ENCODE measurements at regions not wholly inside any gene's neighbourhood (a gene's known extent, or its start where the extent isn't known, plus 50 kb on each side); places are given as distances from the start of the nearest gene placed in this dataset.

DNA sequence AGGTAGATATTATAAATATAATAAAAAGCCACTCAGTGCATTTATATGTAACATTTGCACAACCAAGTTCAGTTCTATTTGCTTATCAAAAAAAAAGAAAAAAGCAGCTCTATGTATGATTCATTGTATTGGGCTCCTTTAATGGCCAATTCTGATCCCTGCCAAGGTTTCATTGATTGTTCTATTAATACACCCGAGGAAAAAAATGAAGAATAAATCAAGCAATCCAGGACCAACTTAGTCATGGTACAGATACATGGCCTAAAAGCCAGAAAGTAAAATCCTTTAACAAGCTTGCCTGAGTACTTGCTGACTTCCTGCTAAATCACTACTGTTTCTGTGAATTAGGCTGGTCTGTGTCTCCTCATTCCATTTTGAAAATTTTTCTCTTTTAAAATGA, 77.6 kb upstream of the PCDH7 start:
- TF ChIP-seq, protein P1, sequence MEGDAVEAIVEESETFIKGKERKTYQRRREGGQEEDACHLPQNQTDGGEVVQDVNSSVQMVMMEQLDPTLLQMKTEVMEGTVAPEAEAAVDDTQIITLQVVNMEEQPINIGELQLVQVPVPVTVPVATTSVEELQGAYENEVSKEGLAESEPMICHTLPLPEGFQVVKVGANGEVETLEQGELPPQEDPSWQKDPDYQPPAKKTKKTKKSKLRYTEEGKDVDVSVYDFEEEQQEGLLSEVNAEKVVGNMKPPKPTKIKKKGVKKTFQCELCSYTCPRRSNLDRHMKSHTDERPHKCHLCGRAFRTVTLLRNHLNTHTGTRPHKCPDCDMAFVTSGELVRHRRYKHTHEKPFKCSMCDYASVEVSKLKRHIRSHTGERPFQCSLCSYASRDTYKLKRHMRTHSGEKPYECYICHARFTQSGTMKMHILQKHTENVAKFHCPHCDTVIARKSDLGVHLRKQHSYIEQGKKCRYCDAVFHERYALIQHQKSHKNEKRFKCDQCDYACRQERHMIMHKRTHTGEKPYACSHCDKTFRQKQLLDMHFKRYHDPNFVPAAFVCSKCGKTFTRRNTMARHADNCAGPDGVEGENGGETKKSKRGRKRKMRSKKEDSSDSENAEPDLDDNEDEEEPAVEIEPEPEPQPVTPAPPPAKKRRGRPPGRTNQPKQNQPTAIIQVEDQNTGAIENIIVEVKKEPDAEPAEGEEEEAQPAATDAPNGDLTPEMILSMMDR (conservative IDR thresholded peaks at IDR 0.05): no peak
- no peak overlapping the region for H3K27ac ChIP-seq

DNA sequence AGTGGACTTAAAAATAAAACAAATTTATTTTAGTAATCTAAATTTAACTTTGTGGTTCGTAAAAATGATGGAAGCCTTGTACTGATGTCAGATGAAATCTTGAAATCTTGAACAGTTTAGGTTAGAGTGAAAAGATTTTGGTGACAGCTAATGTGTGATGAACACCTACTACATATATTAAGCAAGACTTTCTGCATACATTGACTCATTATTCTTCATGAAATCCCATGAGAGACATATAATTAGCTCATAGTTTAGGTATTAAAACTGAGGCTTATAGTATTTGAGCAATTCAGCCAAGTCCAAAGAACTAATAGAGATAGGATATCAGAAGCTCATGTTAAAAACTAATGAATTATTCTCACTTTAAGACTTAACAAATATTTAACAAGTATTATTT, 66.9 kb upstream of the PCDH7 start:
- TF ChIP-seq, protein P1 (conservative IDR thresholded peaks at IDR 0.05): no peak
- no peak overlapping the region for H3K27ac ChIP-seq

DNA sequence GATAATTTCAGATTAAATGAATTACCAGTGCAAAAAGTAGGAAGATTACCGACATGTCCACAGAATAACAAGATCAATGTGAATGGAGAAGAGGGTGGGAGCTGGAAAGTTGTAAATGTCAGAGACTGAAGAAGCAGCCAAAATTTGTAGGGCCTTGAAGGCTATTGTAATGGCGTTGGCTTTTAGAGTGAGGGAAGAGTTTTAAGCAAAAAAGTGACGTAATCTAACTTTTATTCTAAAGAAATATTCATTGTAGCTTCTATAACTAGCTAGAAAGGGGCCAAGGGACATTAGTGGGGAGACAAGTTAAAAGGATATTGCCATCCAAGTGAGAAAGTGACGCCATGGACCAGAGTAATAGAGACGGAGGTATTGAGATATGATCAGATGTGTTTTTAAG, 63.3 kb upstream of the PCDH7 start:
- no peak overlapping the region for H3K27ac ChIP-seq
- TF ChIP-seq, protein P1 (conservative IDR thresholded peaks at IDR 0.05): no peak

DNA sequence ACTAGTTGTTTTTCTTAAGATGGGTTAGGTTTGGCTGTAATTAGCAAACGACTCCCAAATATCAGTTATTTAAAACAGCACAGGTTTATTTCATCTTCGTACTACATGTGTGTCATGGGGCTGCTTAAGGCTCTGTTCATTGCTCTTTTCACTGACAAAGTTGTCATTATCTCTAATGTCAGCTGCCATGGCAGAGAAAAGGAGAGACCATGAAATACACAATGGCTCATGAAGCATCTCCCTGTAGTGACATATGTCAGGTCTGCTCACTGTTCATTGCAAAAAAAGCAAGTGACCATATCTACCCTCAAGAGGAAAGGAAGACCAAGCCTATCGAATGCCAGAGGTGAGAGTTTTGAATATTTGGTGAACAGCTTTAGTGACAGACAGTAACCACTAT, 52.2 kb upstream of the PCDH7 start:
- no peak overlapping the region for H3K27ac ChIP-seq
- TF ChIP-seq, protein P1 (conservative IDR thresholded peaks at IDR 0.05): no peak

DNA sequence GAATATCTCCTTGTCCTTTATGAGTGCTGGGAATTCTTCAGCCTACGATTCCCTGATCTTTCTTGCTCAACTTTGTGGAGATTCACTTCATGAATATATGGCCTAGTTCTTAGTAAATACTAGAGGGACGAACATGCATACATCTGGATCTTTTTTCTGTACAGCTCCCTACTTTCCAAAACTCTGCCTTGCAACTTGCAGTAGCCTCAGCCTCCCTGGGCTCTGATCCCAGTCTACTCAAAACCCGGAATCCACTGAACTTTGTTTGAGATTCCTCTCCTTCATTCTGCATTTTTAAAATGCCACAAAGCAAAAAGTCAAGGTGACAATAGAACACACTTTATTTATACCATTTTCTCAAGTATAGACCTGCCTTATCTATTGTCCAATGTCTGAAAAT, 50.0 kb upstream of the PCDH7 start:
- H3K27ac ChIP-seq: no peak overlapping the region

More for the DNA sequence above, 50.0 kb upstream of the PCDH7 start:
- TF ChIP-seq, protein P1 (conservative IDR thresholded peaks at IDR 0.05): no peak

Data from VCaP (cell line).